ENCODE measurements at regions not wholly inside any gene's neighbourhood (a gene's known extent, or its start where the extent isn't known, plus 50 kb on each side); places are given as distances from the start of the nearest gene placed in this dataset.

- ChIA-PET CTCF (no interaction called here), POLR2A (no interaction called here)
- Histone ChIP-seq H4K20me1 (ENCODE audit: control insufficient read depth, insufficient read depth, low read length, poor library complexity, severe bottlenecking) (no peaks in the 10 kb centered on the region), H3K4me2 (replicated peaks; ENCODE audit: low read depth, low read length, poor library complexity, severe bottlenecking) (no peak overlapping the region), H3K9ac (ENCODE audit: low read length) (no peak overlapping the region), H3K36me3 (replicated peaks in 1 of 2; ENCODE audit: control extremely low read depth in 1 of 2, control insufficient read depth in 1 of 2, extremely low read depth in 1 of 2, insufficient read depth in 2 of 2, low read length in 1 of 2) (no peaks in the 10 kb centered on the region), H3K79me2 (ENCODE audit: control insufficient read depth, insufficient read depth, low read length) (no peaks in the 10 kb centered on the region), H3K27me3 (replicated peaks in 1 of 4; ENCODE audit: control extremely low read depth in 1 of 4, control insufficient read depth in 3 of 4, insufficient read depth in 4 of 4, low read length in 3 of 4) (no peaks in the 10 kb centered on the region), H3K27ac (ENCODE audit: low read length in 2 of 2) (no peak overlapping the region), H3K4me3 (ENCODE audit: control extremely low read depth in 1 of 5, extremely low read depth in 1 of 5, insufficient read depth in 1 of 5, low read depth in 2 of 5, low read length in 4 of 5) (no peak overlapping the region), H3K4me1 (ENCODE audit: control insufficient read depth in 2 of 2, insufficient read depth in 2 of 2, low read length in 2 of 2) (no peaks in the 10 kb centered on the region), H3K9me3 (ENCODE audit: control extremely low read depth in 1 of 3, control insufficient read depth in 2 of 3, insufficient read depth in 1 of 3, low read length in 2 of 3) (no peaks in the 10 kb centered on the region), H2AFZ (ENCODE audit: insufficient read depth, low read depth, low read length, poor library complexity, severe bottlenecking) (no peak overlapping the region)
- TF ChIP-seq CTCF (IDR thresholded peaks at IDR 0.05) (no peak), EZH2 (IDR thresholded peaks at IDR 0.05; ENCODE audit: borderline replicate concordance, insufficient read depth, low read depth, low read length, poor library complexity, severe bottlenecking) (no peak)
- 72% methylated on average over 3 of the region's 4 CpGs for WGBS (ENCODE audit: insufficient coverage)
- peaks cover 3% of the 10 kb centered on the region for H3K27me3 Mint-ChIP-seq
- H3K4me3 Mint-ChIP-seq: no peak overlapping the region
- ATAC-seq (ENCODE audit: low read depth) (no peak), DNase-seq (no peak)
- intact Hi-C loops (cut with micrococcal nuclease): no loop called here
- H3K9me3 Mint-ChIP-seq (ENCODE audit: insufficient read depth): no peaks in the 10 kb centered on the region
- H3K4me1 Mint-ChIP-seq: no peaks in the 10 kb centered on the region
- no peak overlapping the region for H3K27ac Mint-ChIP-seq
Measured at GRCh38 chr15:53212785-53213184, 422.6 kb upstream of the ONECUT1 start.

- POLR2A ChIA-PET: no interaction called here
- no peaks in the 10 kb centered on the region for H3K9me3 ChIP-seq (ENCODE audit: control extremely low read depth in 1 of 3, control insufficient read depth in 2 of 3, insufficient read depth in 1 of 3, low read length in 2 of 3)
- no CpG with 5 or more reads among the region's 3 CpGs for WGBS (ENCODE audit: insufficient coverage)
Measured at GRCh38 chr15:53210653-53211052, 420.5 kb upstream of the ONECUT1 start.

More at GRCh38 chr15:53210653-53211052, 420.5 kb upstream of the ONECUT1 start:
- no peaks in the 10 kb centered on the region for H3K36me3 ChIP-seq (replicated peaks in 1 of 2; ENCODE audit: control extremely low read depth in 1 of 2, control insufficient read depth in 1 of 2, extremely low read depth in 1 of 2, insufficient read depth in 2 of 2, low read length in 1 of 2)
- H3K27me3 Mint-ChIP-seq: no peaks in the 10 kb centered on the region
- no peaks in the 10 kb centered on the region for H3K4me1 ChIP-seq (ENCODE audit: control insufficient read depth in 2 of 2, insufficient read depth in 2 of 2, low read length in 2 of 2)
- no peak overlapping the region for H3K27ac ChIP-seq (ENCODE audit: low read length in 2 of 2)
- no peak overlapping the region for H3K9ac ChIP-seq (ENCODE audit: low read length)
- H3K4me3 ChIP-seq (ENCODE audit: control extremely low read depth in 1 of 5, extremely low read depth in 1 of 5, insufficient read depth in 1 of 5, low read depth in 2 of 5, low read length in 4 of 5): no peak overlapping the region
- no peak for TF ChIP-seq EZH2 (IDR thresholded peaks at IDR 0.05; ENCODE audit: borderline replicate concordance, insufficient read depth, low read depth, low read length, poor library complexity, severe bottlenecking)
- TF ChIP-seq CTCF (IDR thresholded peaks at IDR 0.05): no peak
- peaks cover 2% of the 10 kb centered on the region for H3K9me3 Mint-ChIP-seq (ENCODE audit: insufficient read depth)
- ATAC-seq (ENCODE audit: low read depth) (no peak), DNase-seq (no peak)
- H3K27me3 ChIP-seq (replicated peaks in 1 of 4; ENCODE audit: control extremely low read depth in 1 of 4, control insufficient read depth in 3 of 4, insufficient read depth in 4 of 4, low read length in 3 of 4): no peaks in the 10 kb centered on the region
- no peak overlapping the region for H3K27ac Mint-ChIP-seq
- H3K4me2 ChIP-seq (replicated peaks; ENCODE audit: low read depth, low read length, poor library complexity, severe bottlenecking): no peak overlapping the region
- no peaks in the 10 kb centered on the region for H3K79me2 ChIP-seq (ENCODE audit: control insufficient read depth, insufficient read depth, low read length)
- no peaks in the 10 kb centered on the region for H3K4me1 Mint-ChIP-seq
- no peaks in the 10 kb centered on the region for H4K20me1 ChIP-seq (ENCODE audit: control insufficient read depth, insufficient read depth, low read length, poor library complexity, severe bottlenecking)
- no peak overlapping the region for H2AFZ ChIP-seq (ENCODE audit: insufficient read depth, low read depth, low read length, poor library complexity, severe bottlenecking)
- intact Hi-C loops (cut with micrococcal nuclease): no loop called here
- CTCF ChIA-PET: no interaction called here
- H3K4me3 Mint-ChIP-seq: no peak overlapping the region

Measured in B cell (primary cell).